HG02884 (cell line): ENCODE measurements at regions not wholly inside any gene's neighbourhood (a gene's known extent, or its start where the extent isn't known, plus 50 kb on each side); places are given as distances from the start of the nearest gene placed in this dataset.
"Not testable (repeated sequence)": the region's sequence is repeated elsewhere in the genome, so short reads cannot be mapped to it uniquely, and the experiment has no call there.

ENCODE experiments used
- ATAC-seq: cut with Tn5 transposase; IDR thresholded peaks from one replicate; pipeline ENCODE4 v1.9.1; 2021; ENCODE audit warnings: mild to moderate bottlenecking, moderate library complexity; ENCODE audit not compliant: unreplicated experiment

DNA sequence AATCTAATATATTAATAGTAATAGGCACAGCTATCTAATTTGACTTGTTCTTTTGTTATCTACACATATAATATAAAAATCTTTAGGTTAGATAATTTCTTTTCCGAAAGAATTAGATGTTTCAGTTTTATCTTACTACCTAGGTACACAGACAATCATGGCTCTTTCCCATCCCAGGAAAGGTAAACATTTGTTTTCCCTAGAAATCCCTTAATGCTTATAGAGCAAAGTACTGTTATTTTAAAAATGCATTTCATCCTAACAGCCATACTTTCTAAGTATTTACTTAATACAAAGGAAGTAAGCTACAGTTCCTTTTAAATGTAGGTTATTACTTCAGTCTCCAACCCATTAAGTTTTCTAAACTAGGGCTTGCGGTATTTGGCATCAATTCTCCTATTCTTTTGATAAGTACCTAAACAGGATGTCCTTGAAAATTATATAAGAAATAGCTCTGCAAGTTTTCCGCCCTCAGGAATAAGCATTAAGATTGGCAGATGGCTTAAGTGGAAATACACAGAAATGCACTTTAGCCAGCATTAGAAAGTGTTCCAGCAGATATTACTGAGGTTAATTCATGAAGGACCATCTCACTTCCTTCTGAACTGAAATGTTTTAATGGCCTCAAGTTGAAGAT is 616.2 kb upstream of the SPRY2 start:
- ATAC-seq: no peak

- no peak for ATAC-seq
These were observed 614.6 kb upstream of the SPRY2 start for GRCh38 chr13:80955501-80955900.

GRCh38 chr13:80952158-80952557 is 611.2 kb upstream of the SPRY2 start:
- ATAC-seq: no peak

DNA sequence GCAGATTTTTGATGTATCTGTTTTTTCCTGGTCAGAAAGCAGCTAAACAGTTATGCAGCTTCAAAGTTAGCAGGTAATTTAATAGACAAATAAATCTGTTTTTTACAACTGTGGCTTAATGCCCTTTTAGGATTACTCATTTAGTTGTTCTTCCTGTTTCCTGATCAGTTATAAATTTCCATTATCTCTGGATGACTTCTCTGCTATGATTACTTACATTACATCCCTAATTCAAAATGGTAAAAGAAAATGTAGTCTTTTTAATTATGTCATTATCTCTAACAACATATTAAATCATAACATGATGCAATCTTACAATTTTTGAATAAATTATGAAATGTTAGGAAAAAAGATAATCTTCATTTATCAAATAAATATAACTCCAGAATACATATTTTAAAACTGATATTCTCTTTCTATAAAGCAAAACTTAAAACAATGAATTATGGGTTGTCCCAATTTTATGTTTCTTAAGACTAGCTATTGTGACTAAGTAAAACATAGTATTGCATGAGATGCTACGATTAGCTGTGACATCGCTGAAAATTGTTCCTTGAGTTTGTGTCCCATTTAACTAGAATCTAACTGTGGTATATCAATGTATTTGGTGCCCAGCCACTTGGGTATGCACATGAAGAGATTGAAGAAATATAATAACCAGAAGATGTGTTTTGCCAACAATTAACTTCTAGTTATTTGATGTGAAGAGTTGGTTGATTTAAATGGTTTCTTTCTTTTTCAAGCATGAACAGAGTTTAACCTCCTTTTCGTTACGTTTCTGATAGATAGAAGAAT is 605.3 kb upstream of the SPRY2 start:
- no peak for ATAC-seq

GRCh38 chr13:80945328-80945727 is 604.4 kb upstream of the SPRY2 start:
- no peak for ATAC-seq

DNA sequence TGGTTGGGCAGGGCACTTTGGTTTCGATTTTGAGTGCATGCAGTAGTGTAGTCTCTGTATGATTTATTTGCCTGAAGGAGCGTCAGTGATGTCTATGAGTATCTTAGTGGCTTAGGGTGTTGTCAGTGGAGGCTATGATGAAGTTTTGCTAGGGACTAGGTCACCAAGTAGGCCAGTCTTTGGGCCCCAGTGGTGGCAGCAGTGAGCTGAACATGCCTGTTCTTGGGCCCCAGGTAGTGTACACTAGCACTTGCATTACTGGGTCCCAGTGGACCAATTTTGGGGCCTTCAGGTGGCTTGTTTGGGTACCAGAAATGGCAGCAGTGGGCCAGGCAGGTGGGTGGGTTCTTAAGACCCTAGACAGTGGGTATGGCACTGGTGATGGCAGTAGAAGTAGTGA is 598.7 kb upstream of the SPRY2 start:
- ATAC-seq: no peak

- ATAC-seq: no peak
These were observed 590.8 kb upstream of the SPRY2 start for GRCh38 chr13:80931766-80932165.

GRCh38 chr13:80931118-80931517 is 590.2 kb upstream of the SPRY2 start:
- ATAC-seq: no peak

- no peak for ATAC-seq
These were observed 587.3 kb upstream of the SPRY2 start for GRCh38 chr13:80928241-80928640.

DNA sequence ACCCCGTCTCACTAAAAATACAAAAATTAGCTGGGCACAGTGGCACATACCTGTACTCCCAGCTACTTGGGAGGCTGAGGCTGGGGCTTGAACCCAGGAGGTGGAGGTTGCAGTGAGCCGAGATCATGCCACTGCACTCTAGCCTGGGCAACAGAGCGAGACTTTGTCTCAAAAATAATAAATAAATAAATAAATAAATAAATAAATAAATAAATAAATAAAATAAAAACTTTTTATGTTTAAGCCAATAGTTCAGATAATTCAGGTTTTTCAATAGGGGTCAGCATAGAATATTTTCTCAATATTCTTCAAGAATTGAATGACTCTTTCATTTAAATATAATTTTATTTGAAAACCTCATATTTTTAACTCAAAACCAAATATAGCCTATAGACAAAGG is 585.1 kb upstream of the SPRY2 start:
- not testable (repeated sequence) for ATAC-seq

- ATAC-seq: no peak
These were observed 583.7 kb upstream of the SPRY2 start for GRCh38 chr13:80924596-80924995.

- no peak for ATAC-seq
These were observed 583.0 kb upstream of the SPRY2 start for GRCh38 chr13:80923907-80924306.

DNA sequence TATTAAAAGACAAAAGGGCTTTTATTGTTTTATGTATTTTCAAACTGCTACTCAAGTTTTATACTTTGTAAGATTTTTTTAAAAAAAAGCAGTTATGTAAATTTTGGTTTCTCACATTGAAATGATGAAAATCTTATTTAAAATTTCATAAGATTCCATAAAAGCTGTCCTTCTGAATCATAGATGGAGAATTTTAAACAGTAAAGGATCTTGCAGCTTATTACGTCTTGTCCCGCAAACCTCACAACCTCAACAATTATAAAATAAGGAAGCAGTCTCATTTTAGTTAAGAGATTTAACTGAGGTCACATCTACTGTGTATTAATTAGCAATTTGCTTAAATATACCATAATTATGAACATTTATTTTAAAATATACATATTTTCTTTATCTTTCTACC is 581.0 kb upstream of the SPRY2 start:
- no peak for ATAC-seq

DNA sequence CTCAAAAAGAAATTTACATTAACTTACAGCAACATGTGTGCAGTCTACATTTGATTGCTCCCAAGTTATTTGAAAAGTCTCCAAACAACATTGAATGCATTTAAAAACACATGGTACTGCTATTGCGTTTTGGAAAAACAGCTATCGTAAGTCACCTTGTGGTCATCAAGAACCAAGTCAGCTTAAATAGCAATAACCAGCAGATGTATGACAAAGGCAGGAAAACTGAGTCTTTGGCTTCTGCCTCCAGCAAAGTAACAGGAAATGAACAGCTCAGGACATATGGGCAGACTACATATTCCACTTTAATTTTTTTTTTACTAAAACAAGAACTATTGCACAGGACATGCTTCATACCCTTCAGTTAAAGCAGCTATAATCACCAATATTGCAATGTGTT is 580.6 kb upstream of the SPRY2 start:
- no peak for ATAC-seq

DNA sequence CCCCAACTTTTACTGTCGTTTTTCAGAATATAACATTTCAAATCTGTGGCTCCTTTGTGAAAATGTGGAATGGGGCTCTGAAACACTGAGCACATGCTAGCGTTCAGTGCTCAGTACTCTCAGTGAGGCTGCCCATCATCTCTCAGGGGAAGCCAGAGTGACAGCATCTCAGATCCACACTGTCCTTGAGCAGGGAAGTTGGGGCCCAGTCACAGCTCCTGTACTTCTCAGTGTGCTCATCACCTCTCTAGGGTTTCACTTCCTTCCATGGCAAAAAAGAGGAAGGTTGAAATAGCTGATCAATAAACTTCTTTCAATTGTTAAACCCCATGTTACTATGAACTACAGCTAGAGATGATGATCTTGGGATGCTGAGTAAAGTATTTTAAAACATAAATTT is 565.9 kb upstream of the SPRY2 start:
- no peak for ATAC-seq

GRCh38 chr13:80904386-80904785 is 563.5 kb upstream of the SPRY2 start:
- ATAC-seq: no peak

- no peak for ATAC-seq
These were observed 563.0 kb upstream of the SPRY2 start for GRCh38 chr13:80903911-80904310.

DNA sequence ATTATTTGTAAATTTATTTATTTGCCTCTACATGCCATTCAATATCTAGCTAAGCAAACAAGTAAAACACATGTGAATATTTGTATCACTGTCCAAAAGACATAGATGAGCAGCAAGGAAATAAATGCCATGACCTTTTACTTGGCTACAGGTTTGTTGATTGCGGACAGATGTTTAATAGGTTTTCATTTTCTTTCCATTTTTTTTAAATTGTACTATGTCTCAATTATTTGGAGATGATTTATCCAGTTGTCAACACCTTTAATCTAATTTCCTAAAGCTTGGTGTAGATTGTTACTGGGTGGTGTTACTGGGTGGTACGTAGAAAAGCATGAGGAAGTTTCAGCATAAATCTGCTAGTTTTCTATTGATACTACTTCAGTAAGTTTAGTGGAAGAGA is 560.6 kb upstream of the SPRY2 start:
- ATAC-seq: no peak

DNA sequence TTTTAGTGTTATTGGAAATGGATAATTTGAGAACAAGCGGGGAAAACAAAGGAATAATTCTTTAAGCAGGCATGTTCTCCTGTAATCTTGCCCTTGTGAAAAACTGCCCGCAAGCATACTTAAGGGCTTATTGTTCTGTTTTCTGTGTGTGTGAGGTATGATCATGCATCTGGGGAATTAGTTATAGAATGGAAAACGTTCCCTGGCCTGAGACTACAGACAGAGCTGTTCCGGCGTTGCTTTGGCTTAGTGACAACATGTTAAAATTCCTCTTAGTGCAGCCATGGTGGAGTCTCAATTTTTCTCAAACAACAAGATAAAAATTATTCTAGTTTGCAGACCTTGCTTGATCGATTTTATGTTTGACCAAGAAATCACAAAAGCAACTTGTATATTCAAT is 560.2 kb upstream of the SPRY2 start:
- ATAC-seq: no peak

- ATAC-seq: no peak
These were observed 559.6 kb upstream of the SPRY2 start for GRCh38 chr13:80900561-80900960.

DNA sequence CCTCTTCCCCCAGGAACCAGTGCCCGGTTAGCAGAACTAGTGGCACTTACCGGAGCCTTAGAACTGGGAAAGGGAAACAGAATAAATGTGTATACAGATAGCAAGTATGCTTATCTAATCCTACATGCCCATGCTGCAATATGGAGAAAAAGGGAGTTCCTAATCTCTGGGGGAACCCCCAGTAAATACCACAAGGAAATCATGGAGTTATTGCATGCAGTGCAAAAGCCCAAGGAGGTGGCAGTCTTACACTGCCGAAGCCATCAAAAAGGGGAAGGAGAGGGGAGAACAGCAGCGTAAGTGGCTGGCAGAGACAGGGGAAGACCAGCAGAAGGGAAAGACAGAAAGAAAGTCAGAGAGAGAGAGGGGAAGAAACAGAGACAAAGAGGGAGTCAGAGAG is 556.7 kb upstream of the SPRY2 start:
- ATAC-seq: not testable (repeated sequence)

- no peak for ATAC-seq
These were observed 554.0 kb upstream of the SPRY2 start for GRCh38 chr13:80894917-80895316.

- no peak for ATAC-seq
These were observed 548.9 kb upstream of the SPRY2 start for GRCh38 chr13:80889829-80890228.
